Cardiac fibroblast (primary cell): ENCODE measurements at regions not wholly inside any gene's neighbourhood (a gene's known extent, or its start where the extent isn't known, plus 50 kb on each side); places are given as distances from the start of the nearest gene placed in this dataset.
"Not testable (repeated sequence)": the region's sequence is repeated elsewhere in the genome, so short reads cannot be mapped to it uniquely, and the experiment has no call there.

ENCODE experiments used
- DNase-seq, 2 donors: peaks; one replicate each; pipeline versions ENCODE4 v3.0.0 to v3.0.0-alpha.2; 2010; ENCODE audit warnings: low read depth in 2 of 2
- H3K4me3 ChIP-seq, 2 donors: replicated peaks in 1 of 2; 1 replicate in 1 of 2; 2 replicates in 1 of 2; pipeline ENCODE4 v1.5.1; 2011; ENCODE audit warnings: low read depth in 2 of 2, low read length in 2 of 2, mild to moderate bottlenecking in 2 of 2, moderate library complexity in 1 of 2
- CTCF ChIP-seq: IDR thresholded peaks from one replicate; pipeline ENCODE4 v1.5.1; 2011; ENCODE audit warnings: low read depth, mild to moderate bottlenecking, low read length, inconsistent platforms

GRCh38 chr11:112663947-112664634, 297.1 kb upstream of the NCAM1 start:
- no peak for DNase-seq
- no peak overlapping the region for H3K4me3 ChIP-seq
- no peak for TF ChIP-seq CTCF

- no peak overlapping the region for H3K4me3 ChIP-seq
- no peak for TF ChIP-seq CTCF
- no peak for DNase-seq
Measured at GRCh38 chr11:112665291-112665690, 295.9 kb upstream of the NCAM1 start.

- no peak overlapping the region for H3K4me3 ChIP-seq
- no peak for DNase-seq
- TF ChIP-seq CTCF = no peak
Measured at GRCh38 chr11:112666253-112666652, 295.0 kb upstream of the NCAM1 start.

- no peak for TF ChIP-seq CTCF
- no peak for DNase-seq
- H3K4me3 ChIP-seq = no peak overlapping the region
Measured at GRCh38 chr11:112670806-112671570, 290.2 kb upstream of the NCAM1 start.

- DNase-seq, H3K4me3 ChIP-seq: not testable (repeated sequence)
Measured at GRCh38 chr11:112673401-112673800, 287.8 kb upstream of the NCAM1 start.

GRCh38 chr11:112685111-112685510, 276.1 kb upstream of the NCAM1 start:
- DNase-seq = no peak
- H3K4me3 ChIP-seq = no peak overlapping the region
- TF ChIP-seq CTCF = no peak

- TF ChIP-seq CTCF = no peak
- H3K4me3 ChIP-seq = no peak overlapping the region
- DNase-seq = no peak
Measured at GRCh38 chr11:112689851-112690250, 271.4 kb upstream of the NCAM1 start.
